Lung (tissue), 11 donors: ENCODE measurements at regions not wholly inside any gene's neighbourhood (a gene's known extent, or its start where the extent isn't known, plus 50 kb on each side); places are given as distances from the start of the nearest gene placed in this dataset.

Source experiments
- ATAC-seq: fragments of 200-7000 bp; cut with Tn5 transposase; one replicate; pipeline ENCODE4 v1.9.1; 2020; ENCODE audit warnings: moderate number of reproducible peaks; ENCODE audit not compliant: insufficient read depth, low FRiP score
- DNase-seq, 3 donors: peaks; one replicate each; pipeline ENCODE4 v3.0.0-alpha.2; 2013 to 2017
- H3K27ac ChIP-seq, 2 donors: one replicate each; pipeline ENCODE4 v1.5.1; 2013; ENCODE audit warnings: mild to moderate bottlenecking in 2 of 2, moderate library complexity in 2 of 2, control low read depth in 1 of 2, inconsistent platforms in 1 of 2, low read depth in 1 of 2, low read length in 1 of 2
- H3K27me3 ChIP-seq, 3 donors: one replicate each; pipeline ENCODE4 v1.5.1; 2013; ENCODE audit warnings: low read length in 2 of 3; ENCODE audit not compliant: control insufficient read depth in 3 of 3, insufficient read depth in 3 of 3
- H3K36me3 ChIP-seq, 4 donors: one replicate each; pipeline ENCODE4 v1.5.1; 2013; ENCODE audit warnings: low read length in 4 of 4, mild to moderate bottlenecking in 1 of 4, moderate library complexity in 1 of 4; ENCODE audit not compliant: control insufficient read depth in 4 of 4, insufficient read depth in 4 of 4
- H3K4me1 ChIP-seq, 5 donors: one replicate each; pipeline ENCODE4 v1.5.1; 2013; ENCODE audit warnings: low read length in 5 of 5, mild to moderate bottlenecking in 2 of 5, moderate library complexity in 1 of 5; ENCODE audit not compliant: control insufficient read depth in 5 of 5, insufficient read depth in 5 of 5
- H3K4me3 ChIP-seq: one replicate; pipeline ENCODE4 v1.5.1; 2013; ENCODE audit warnings: mild to moderate bottlenecking, control low read depth, moderate library complexity
- H3K9ac ChIP-seq, 2 donors: one replicate each; pipeline ENCODE4 v1.5.1; 2013; ENCODE audit warnings: low read length in 2 of 2, control low read depth in 1 of 2; ENCODE audit not compliant: insufficient read depth in 1 of 2
- H3K9me3 ChIP-seq, 4 donors: one replicate each; pipeline ENCODE4 v1.5.1; 2013; ENCODE audit warnings: low read length in 3 of 4, mild to moderate bottlenecking in 1 of 4, moderate library complexity in 1 of 4; ENCODE audit not compliant: control insufficient read depth in 4 of 4, insufficient read depth in 3 of 4
- WGBS, 2 donors: extraction: QIAGEN DNeasy Blood & Tissue Kit; methylation state at CpG; one replicate each; pipeline ENCODE4 v1.1.7; 2013; 5-methylcytosine and 5-hydroxymethylcytosine counted together
- TF ChIP-seq, protein P1 (sequence below): IDR thresholded peaks from 2 replicates; pipeline ENCODE4 v1.5.1; 2012; ENCODE audit warnings: mild to moderate bottlenecking; ENCODE audit errors: control extremely low read depth, extremely low read depth
- donor health status: control.
- donor health status: control.
- donor health status: Bipolar disorder and iron deficiency.
- donor health status: healthy.
- donor health status: DM: yes; HTN: yes; CAD: no.

- ATAC-seq (no peak), DNase-seq (no peak)
- Histone ChIP-seq H3K36me3 (no peaks in the 10 kb centered on the region), H3K4me1 (peaks cover 0 to 2% (median 0%) of the 10 kb centered on the region in 5 donors), H3K9ac (no peak overlapping the region), H3K4me3 (no peak overlapping the region), H3K9me3 (no peaks in the 10 kb centered on the region), H3K27ac (no peak overlapping the region), H3K27me3 (no peaks in the 10 kb centered on the region)
- WGBS, 2 donors, result 91 to 98% methylated on average over 3 of the region's 3 CpGs
- TF ChIP-seq, protein P1, sequence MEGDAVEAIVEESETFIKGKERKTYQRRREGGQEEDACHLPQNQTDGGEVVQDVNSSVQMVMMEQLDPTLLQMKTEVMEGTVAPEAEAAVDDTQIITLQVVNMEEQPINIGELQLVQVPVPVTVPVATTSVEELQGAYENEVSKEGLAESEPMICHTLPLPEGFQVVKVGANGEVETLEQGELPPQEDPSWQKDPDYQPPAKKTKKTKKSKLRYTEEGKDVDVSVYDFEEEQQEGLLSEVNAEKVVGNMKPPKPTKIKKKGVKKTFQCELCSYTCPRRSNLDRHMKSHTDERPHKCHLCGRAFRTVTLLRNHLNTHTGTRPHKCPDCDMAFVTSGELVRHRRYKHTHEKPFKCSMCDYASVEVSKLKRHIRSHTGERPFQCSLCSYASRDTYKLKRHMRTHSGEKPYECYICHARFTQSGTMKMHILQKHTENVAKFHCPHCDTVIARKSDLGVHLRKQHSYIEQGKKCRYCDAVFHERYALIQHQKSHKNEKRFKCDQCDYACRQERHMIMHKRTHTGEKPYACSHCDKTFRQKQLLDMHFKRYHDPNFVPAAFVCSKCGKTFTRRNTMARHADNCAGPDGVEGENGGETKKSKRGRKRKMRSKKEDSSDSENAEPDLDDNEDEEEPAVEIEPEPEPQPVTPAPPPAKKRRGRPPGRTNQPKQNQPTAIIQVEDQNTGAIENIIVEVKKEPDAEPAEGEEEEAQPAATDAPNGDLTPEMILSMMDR, result no peak
These were observed 309.2 kb downstream of the SNX13 start for GRCh38 chr7:17631061-17631460.

DNA sequence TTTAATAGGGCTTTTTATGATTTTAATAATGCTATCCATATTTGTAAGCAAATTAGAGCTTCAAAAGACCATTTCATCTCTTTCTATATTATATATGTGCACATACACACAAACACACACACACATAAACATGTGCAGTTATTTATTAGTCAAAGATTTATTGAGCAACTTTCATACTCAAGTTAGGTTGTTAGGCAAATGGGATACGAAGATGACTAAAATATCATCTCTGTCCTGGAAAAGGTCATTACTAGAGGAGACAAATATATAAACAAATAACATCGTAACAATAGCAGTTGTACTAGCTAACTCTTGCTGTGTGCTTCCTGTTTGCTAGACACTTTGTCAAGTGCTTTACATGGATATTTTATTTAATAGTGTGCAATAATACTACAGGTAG lies 307.9 kb downstream of the SNX13 start:
- H3K36me3 ChIP-seq, result no peaks in the 10 kb centered on the region
- TF ChIP-seq, protein P1, result no peak
- H3K4me3 ChIP-seq, result no peak overlapping the region
- H3K4me1 ChIP-seq, result peaks cover 0 to 2% (median 0%) of the 10 kb centered on the region in 5 donors
- no peak overlapping the region for H3K27ac ChIP-seq
- H3K9me3 ChIP-seq, result no peaks in the 10 kb centered on the region
- ATAC-seq (no peak), DNase-seq (no peak)
- H3K9ac ChIP-seq, result no peak overlapping the region
- no peaks in the 10 kb centered on the region for H3K27me3 ChIP-seq
- 64 to 78% methylated on average over 2 of the region's 2 CpGs for WGBS, 2 donors

- WGBS, 2 donors, result 73 to 76% methylated on average over 1 of the region's 1 CpG
- peaks cover 0 to 2% (median 0%) of the 10 kb centered on the region in 5 donors for H3K4me1 ChIP-seq
- no peaks in the 10 kb centered on the region for H3K27me3 ChIP-seq
- TF ChIP-seq, protein P1, result no peak
- no peak overlapping the region for H3K4me3 ChIP-seq
- no peaks in the 10 kb centered on the region for H3K9me3 ChIP-seq
- no peaks in the 10 kb centered on the region for H3K36me3 ChIP-seq
- no peak for ATAC-seq
- no peak overlapping the region for H3K27ac ChIP-seq
- no peak for DNase-seq
- no peak overlapping the region for H3K9ac ChIP-seq
These were observed 307.2 kb downstream of the SNX13 start for GRCh38 chr7:17633067-17633466.

GRCh38 chr7:17638727-17639126 lies 301.6 kb downstream of the SNX13 start:
- Histone ChIP-seq H3K9ac (no peak overlapping the region), H3K9me3 (peaks cover 0 to 2% (median 0%) of the 10 kb centered on the region in 4 donors), H3K4me3 (no peak overlapping the region), H3K27me3 (no peaks in the 10 kb centered on the region), H3K4me1 (no peaks in the 10 kb centered on the region), H3K36me3 (no peaks in the 10 kb centered on the region), H3K27ac (no peak overlapping the region)
- no peak for DNase-seq
- WGBS, 2 donors, result 91 to 100% methylated on average over 1 of the region's 1 CpG
- TF ChIP-seq, protein P1, result no peak
- no peak for ATAC-seq
